Upper lobe of left lung (tissue), 4 donors: ENCODE measurements at regions not wholly inside any gene's neighbourhood (a gene's known extent, or its start where the extent isn't known, plus 50 kb on each side); places are given as distances from the start of the nearest gene placed in this dataset.

ENCODE experiments used
- CTCF ChIP-seq, 6 experiments: fragments of 450-650 bp in 4 of 6; fragments of 200-600 bp in 2 of 6; sonication (generic) in 2 of 6; IDR thresholded peaks; one replicate each; pipeline ENCODE4 v1.5.1; 2016 to 2019; ENCODE audit warnings: antibody characterized with exemption in 6 of 6
- EP300 ChIP-seq, 4 donors: sonication (generic); formaldehyde crosslinking; IDR thresholded peaks; one replicate each; pipeline ENCODE4 v1.5.1; 2017; ENCODE audit warnings: antibody characterized with exemption in 4 of 4, control low read depth in 2 of 4
- POLR2A ChIP-seq, 4 donors: fragments of 450-650 bp; IDR thresholded peaks; one replicate each; pipeline ENCODE4 v1.5.1; 2016 to 2017; ENCODE audit warnings: antibody characterized with exemption in 4 of 4, mild to moderate bottlenecking in 2 of 4

GRCh38 chr5:21665524-21665923, 1187.6 kb downstream of the CDH12 start:
- TF ChIP-seq CTCF (IDR thresholded peaks at IDR 0.05) (no peak), POLR2A (IDR thresholded peaks at IDR 0.05) (no peak), EP300 (IDR thresholded peaks at IDR 0.05) (no peak)
